AG04449 (cell line): ENCODE measurements at regions not wholly inside any gene's neighbourhood (a gene's known extent, or its start where the extent isn't known, plus 50 kb on each side); places are given as distances from the start of the nearest gene placed in this dataset.

Experiments used
- CTCF ChIA-PET: fragments of 350-600 bp; formaldehyde crosslinking; extraction: SDS; loops from one replicate; lab custom pipeline; 2021; ENCODE audit warnings: antibody characterized with exemption; lab: Yijun Ruan, JAX
- POLR2A ChIA-PET: fragments of 400-600, 350-600 bp; formaldehyde crosslinking; extraction: SDS; loops from one replicate; lab custom pipeline; 2020; ENCODE audit warnings: antibody characterized with exemption, inconsistent platforms; lab: Yijun Ruan, JAX
- DNase-seq: peaks from one replicate; pipeline ENCODE4 v3.0.0-alpha.2; 2010; ENCODE audit warnings: low read depth, low spot score
- H3K4me3 ChIP-seq: 2 replicates; pipeline ENCODE4 v1.5.1; 2011; ENCODE audit warnings: low read depth, mild to moderate bottlenecking, control low read depth, low read length
- CTCF ChIP-seq: IDR thresholded peaks from one replicate; pipeline ENCODE4 v1.5.1; 2011; ENCODE audit warnings: mild to moderate bottlenecking, moderate library complexity, low read length, control low read depth, inconsistent platforms; ENCODE audit not compliant: insufficient read depth; ENCODE audit errors: missing control alignments

- ChIA-PET CTCF (interaction anchor here (2.2 kb wide), 1 partner anchor 68 kb away, joined by 7 read pairs; no protein-coding TSS in a partner anchor), POLR2A (interaction anchor here (2.5 kb wide), 1 partner anchor 16 kb away, joined by 11 read pairs; no protein-coding TSS in a partner anchor)
- no peak for DNase-seq
- TF ChIP-seq CTCF, result no peak
- no peak overlapping the region for H3K4me3 ChIP-seq
Measured at GRCh38 chr5:32521481-32521880, 63.9 kb upstream of the SUB1 start.

GRCh38 chr5:32520972-32521371 is 64.4 kb upstream of the SUB1 start:
- ChIA-PET CTCF (interaction anchor here (2.2 kb wide), 1 partner anchor 69 kb away, joined by 7 read pairs; no protein-coding TSS in a partner anchor), POLR2A (interaction anchor here (2.5 kb wide), 1 partner anchor 16 kb away, joined by 11 read pairs; no protein-coding TSS in a partner anchor)
- DNase-seq, result no peak
- TF ChIP-seq CTCF, result no peak
- H3K4me3 ChIP-seq, result no peak overlapping the region

- ChIA-PET POLR2A (no interaction called here), CTCF (no interaction called here)
- DNase-seq, result no peak
- TF ChIP-seq CTCF, result no peak
- H3K4me3 ChIP-seq, result no peak overlapping the region
Measured at GRCh38 chr5:32520356-32520755, 65.0 kb upstream of the SUB1 start.

GRCh38 chr5:32519508-32519907 is 65.8 kb upstream of the SUB1 start:
- ChIA-PET POLR2A (no interaction called here), CTCF (no interaction called here)
- DNase-seq, result no peak
- no peak for TF ChIP-seq CTCF
- no peak overlapping the region for H3K4me3 ChIP-seq

GRCh38 chr5:32514806-32515205 is 70.3 kb upstream of the ZFR start:
- ChIA-PET CTCF (no interaction called here), POLR2A (no interaction called here)
- H3K4me3 ChIP-seq, result no peak overlapping the region
- DNase-seq, result no peak
- TF ChIP-seq CTCF, result no peak

- ChIA-PET POLR2A (no interaction called here), CTCF (interaction anchor here (1.0 to 1.2 kb wide), 2 partner anchors 10 to 23 kb away, joined by 3 read pairs; no protein-coding TSS in a partner anchor)
- DNase-seq, result no peak
- no peak overlapping the region for H3K4me3 ChIP-seq
- TF ChIP-seq CTCF, result no peak
Measured at GRCh38 chr5:32512926-32513325, 68.4 kb upstream of the ZFR start.
